HCT116 (cell line): ENCODE measurements at regions not wholly inside any gene's neighbourhood (a gene's known extent, or its start where the extent isn't known, plus 50 kb on each side); places are given as distances from the start of the nearest gene placed in this dataset.

ENCODE experiments used
- ATAC-seq: fragments of 200-7000 bp; cut with Tn5 transposase; 2 replicates; pipeline ENCODE4 v1.9.1; 2020; ENCODE audit warnings: mild to moderate bottlenecking, moderate library complexity
- BruUV-seq: library from RNA; stranded (reverse); fragments of 400-500 nt; replicated peaks from 2 replicates; lab custom pipeline; 2021; lab: Mats Ljungman, UMichigan
- CTCF ChIA-PET: fragments of 300-600 bp; sonication (Branson Sonifier 250); formaldehyde crosslinking; loops from one replicate; lab custom pipeline; 2021; ENCODE audit warnings: antibody characterized with exemption; lab: Charles Lee
- POLR2A ChIA-PET: fragments of 300-600, 350-600 bp; sonication (Branson Sonifier 250); formaldehyde crosslinking; loops from one replicate; lab custom pipeline; 2021; ENCODE audit warnings: antibody characterized with exemption; lab: Charles Lee
- RAD21 ChIA-PET, 2 experiments: fragments of 300-600 bp; sonication (Branson Sonifier 250); formaldehyde crosslinking; loops; one replicate each; lab custom pipeline; 2023; ENCODE audit warnings: low total read pairs in 2 of 2; ENCODE audit not compliant: uncharacterized antibody in 2 of 2, unreplicated experiment in 2 of 2, low non-redundant PET in 1 of 2; lab: Charles Lee
- DNase-seq: peaks from one replicate; pipeline ENCODE4 v3.0.0-alpha.2; 2010; ENCODE audit warnings: low read depth, low spot score
- H2AFZ ChIP-seq: fragments of 200-600 bp; shearing (Covaris generic), sonication (generic); 2 replicates; pipeline ENCODE4 v1.6.1; 2017; ENCODE audit warnings: low read depth, mixed run types, mixed read lengths, antibody characterized with exemption, low read length; ENCODE audit not compliant: poor library complexity, severe bottlenecking
- H3K27ac ChIP-seq: 2 replicates; pipeline ENCODE4 v1.5.1; 2012; ENCODE audit warnings: low read depth, low read length
- H3K27me3 ChIP-seq: fragments of 200-600 bp; sonication (generic); 2 replicates; pipeline ENCODE4 v1.6.1; 2016; ENCODE audit warnings: mixed run types, low read length, mixed read lengths; ENCODE audit not compliant: insufficient read depth
- H3K36me3 ChIP-seq, 2 experiments: fragments of 200-500 bp in 1 of 2; fragments of 200-600 bp in 1 of 2; sonication (Bioruptor generic) in 1 of 2; sonication (generic) in 1 of 2; 2 replicates each; pipeline versions ENCODE4 v1.5.1 to v1.6.1; 2014 to 2016; ENCODE audit warnings: low read length in 2 of 2, inconsistent platforms in 1 of 2, mixed read lengths in 1 of 2, mixed run types in 1 of 2; ENCODE audit not compliant: insufficient read depth in 2 of 2, control insufficient read depth in 1 of 2
- H3K4me1 ChIP-seq, 2 experiments: fragments of 200-600 bp in 1 of 2; sonication (generic) in 1 of 2; 2 replicates each; pipeline versions ENCODE4 v1.5.1 to v1.6.1; 2012 to 2017; ENCODE audit warnings: low read length in 2 of 2, inconsistent platforms in 1 of 2, mild to moderate bottlenecking in 1 of 2, mixed read lengths in 1 of 2, mixed run types in 1 of 2, moderate library complexity in 1 of 2; ENCODE audit not compliant: insufficient read depth in 2 of 2, control insufficient read depth in 1 of 2
- H3K4me2 ChIP-seq: fragments of 200-600 bp; sonication (generic); 2 replicates; pipeline ENCODE4 v1.6.1; 2017; ENCODE audit warnings: mixed run types, low read length, mixed read lengths
- H3K4me3 ChIP-seq, 2 experiments: fragments of 200-600 bp in 1 of 2; sonication (generic) in 1 of 2; replicated peaks in 1 of 2; 2 replicates each; pipeline ENCODE4 v1.5.1; 2011 to 2016; ENCODE audit warnings: low read length in 2 of 2, control low read depth in 1 of 2, low read depth in 1 of 2, mild to moderate bottlenecking in 1 of 2, mixed read lengths in 1 of 2, mixed run types in 1 of 2
- H3K79me2 ChIP-seq: fragments of 200-600 bp; sonication (generic); 2 replicates; pipeline ENCODE4 v1.6.1; 2017; ENCODE audit warnings: mild to moderate bottlenecking, mixed run types, low read length, moderate library complexity, mixed read lengths; ENCODE audit not compliant: insufficient read depth
- H3K9ac ChIP-seq: fragments of 200-600 bp; sonication (generic); 2 replicates; pipeline ENCODE4 v1.6.1; 2016; ENCODE audit warnings: low read length, mixed read lengths
- H3K9me2 ChIP-seq: fragments of 200-600 bp; sonication (generic), shearing (Covaris generic); 2 replicates; pipeline ENCODE4 v1.6.1; 2017; ENCODE audit warnings: mixed run types, mild to moderate bottlenecking, moderate library complexity; ENCODE audit not compliant: insufficient read depth
- H3K9me3 ChIP-seq, 2 experiments: fragments of 200-500 bp in 1 of 2; fragments of 200-600 bp in 1 of 2; sonication (Bioruptor generic) in 1 of 2; sonication (generic) in 1 of 2; 2 replicates each; pipeline ENCODE4 v1.6.1; 2014 to 2017; ENCODE audit warnings: low read length in 2 of 2, mixed read lengths in 2 of 2, inconsistent platforms in 1 of 2, low read depth in 1 of 2, mild to moderate bottlenecking in 1 of 2, mixed run types in 1 of 2, moderate library complexity in 1 of 2; ENCODE audit not compliant: control insufficient read depth in 1 of 2, insufficient read depth in 1 of 2
- H4K20me1 ChIP-seq: fragments of 200-600 bp; sonication (generic), shearing (Covaris generic); 2 replicates; pipeline ENCODE4 v1.6.1; 2017; ENCODE audit warnings: mixed run types, mild to moderate bottlenecking, moderate library complexity; ENCODE audit not compliant: insufficient read depth
- CEBPB ChIP-seq: IDR thresholded peaks from 2 replicates; pipeline ENCODE4 v1.6.1; 2012; ENCODE audit warnings: low read depth
- EGR1 ChIP-seq: IDR thresholded peaks from 2 replicates; pipeline ENCODE4 v1.6.1; 2012; ENCODE audit warnings: low read depth
- POLR2AphosphoS5 ChIP-seq: IDR thresholded peaks from 2 replicates; pipeline ENCODE4 v1.6.1; 2011; ENCODE audit warnings: mild to moderate bottlenecking, low read depth, low read length, moderate library complexity
- intact Hi-C: fragments of 100-400 bp; cut with micrococcal nuclease; formaldehyde crosslinking; loops from 2 replicates; pipeline ENCODE4 v1.10.0; 2022
- TF ChIP-seq, protein P1 (sequence below): IDR thresholded peaks from 2 replicates; pipeline ENCODE4 v1.6.1; 2012
- TF ChIP-seq, protein P2 (sequence below), 3 experiments: fragments of 200-600 bp in 1 of 3; sonication (generic) in 1 of 3; IDR thresholded peaks in 2 of 3; conservative IDR thresholded peaks in 1 of 3; 2 replicates each; pipeline ENCODE4 v1.5.1; 2012 to 2017; ENCODE audit warnings: low read depth in 2 of 3, low read length in 2 of 3, antibody characterized with exemption in 1 of 3, borderline replicate concordance in 1 of 3, control low read depth in 1 of 3, mild to moderate bottlenecking in 1 of 3, mixed read lengths in 1 of 3, mixed run types in 1 of 3, moderate library complexity in 1 of 3; ENCODE audit not compliant: insufficient read depth in 1 of 3
- TF ChIP-seq, protein P3 (sequence below): IDR thresholded peaks from 2 replicates; pipeline ENCODE4 v1.6.1; 2012

DNA sequence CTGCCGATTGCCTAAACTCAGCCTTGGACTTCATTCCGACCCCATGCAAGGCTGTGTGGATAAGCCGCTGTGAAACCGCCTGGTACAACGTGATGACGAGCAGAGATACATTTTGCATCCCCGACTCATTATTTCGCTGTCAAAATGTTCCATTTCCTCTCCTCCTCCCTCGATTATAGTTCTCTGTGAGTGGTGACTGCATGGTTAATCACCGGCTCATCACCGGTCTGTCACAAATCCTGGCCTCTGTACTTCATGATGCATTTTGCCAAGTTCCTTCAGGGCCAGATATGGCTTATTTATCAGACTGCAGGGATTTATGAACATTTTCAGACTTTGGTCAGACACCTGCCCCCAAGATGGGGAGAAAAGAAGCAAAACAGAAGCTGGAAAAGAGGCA lies 461.6 kb upstream of the DPP6 start:
- no peaks in the 10 kb centered on the region for H3K4me1 ChIP-seq
- intact Hi-C loops, result no loop called here
- no peak for ATAC-seq
- H3K4me2 ChIP-seq, result no peak overlapping the region
- H4K20me1 ChIP-seq, result no peaks in the 10 kb centered on the region
- no peaks in the 10 kb centered on the region for H3K27me3 ChIP-seq
- no peaks in the 10 kb centered on the region for H3K79me2 ChIP-seq
- no peak overlapping the region for H2AFZ ChIP-seq
- no peak overlapping the region for H3K4me3 ChIP-seq
- no TSS peak for BruUV-seq
- no peaks in the 10 kb centered on the region for H3K9me2 ChIP-seq
- DNase-seq, result no peak
- H3K36me3 ChIP-seq, result no peaks in the 10 kb centered on the region
- H3K27ac ChIP-seq, result no peak overlapping the region
- ChIA-PET POLR2A (no interaction called here), RAD21 (no interaction called here), CTCF (no interaction called here)
- peaks cover 9 to 13% of the 10 kb centered on the region in 2 experiments; a peak in 2 of 4 replicates for H3K9me3 ChIP-seq
- TF ChIP-seq EGR1 (no peak), CEBPB (no peak), POLR2AphosphoS5 (no peak)
- TF ChIP-seq, protein P1, sequence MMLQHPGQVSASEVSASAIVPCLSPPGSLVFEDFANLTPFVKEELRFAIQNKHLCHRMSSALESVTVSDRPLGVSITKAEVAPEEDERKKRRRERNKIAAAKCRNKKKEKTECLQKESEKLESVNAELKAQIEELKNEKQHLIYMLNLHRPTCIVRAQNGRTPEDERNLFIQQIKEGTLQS, result no peak
- H3K9ac ChIP-seq, result no peak overlapping the region

DNA sequence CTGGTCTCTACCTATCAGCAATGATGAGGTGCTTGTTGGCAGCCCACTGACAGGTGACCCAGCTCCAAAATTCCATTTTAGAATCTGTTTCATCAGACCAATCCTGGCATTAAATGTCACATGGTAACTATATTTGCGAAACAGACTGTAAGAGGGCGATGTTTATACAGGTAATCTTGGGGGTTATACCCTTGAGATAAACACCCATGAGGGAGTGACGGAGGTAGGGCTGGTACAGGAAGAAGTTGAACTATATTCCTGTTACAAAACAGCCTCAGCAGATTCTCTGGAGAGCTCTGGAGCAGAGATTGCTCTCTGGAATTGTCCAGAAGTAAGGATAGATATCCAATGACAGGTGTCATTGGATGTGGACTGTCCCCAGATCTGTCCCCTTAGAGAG lies 444.8 kb upstream of the DPP6 start:
- TF ChIP-seq, protein P2, sequence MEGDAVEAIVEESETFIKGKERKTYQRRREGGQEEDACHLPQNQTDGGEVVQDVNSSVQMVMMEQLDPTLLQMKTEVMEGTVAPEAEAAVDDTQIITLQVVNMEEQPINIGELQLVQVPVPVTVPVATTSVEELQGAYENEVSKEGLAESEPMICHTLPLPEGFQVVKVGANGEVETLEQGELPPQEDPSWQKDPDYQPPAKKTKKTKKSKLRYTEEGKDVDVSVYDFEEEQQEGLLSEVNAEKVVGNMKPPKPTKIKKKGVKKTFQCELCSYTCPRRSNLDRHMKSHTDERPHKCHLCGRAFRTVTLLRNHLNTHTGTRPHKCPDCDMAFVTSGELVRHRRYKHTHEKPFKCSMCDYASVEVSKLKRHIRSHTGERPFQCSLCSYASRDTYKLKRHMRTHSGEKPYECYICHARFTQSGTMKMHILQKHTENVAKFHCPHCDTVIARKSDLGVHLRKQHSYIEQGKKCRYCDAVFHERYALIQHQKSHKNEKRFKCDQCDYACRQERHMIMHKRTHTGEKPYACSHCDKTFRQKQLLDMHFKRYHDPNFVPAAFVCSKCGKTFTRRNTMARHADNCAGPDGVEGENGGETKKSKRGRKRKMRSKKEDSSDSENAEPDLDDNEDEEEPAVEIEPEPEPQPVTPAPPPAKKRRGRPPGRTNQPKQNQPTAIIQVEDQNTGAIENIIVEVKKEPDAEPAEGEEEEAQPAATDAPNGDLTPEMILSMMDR (IDR thresholded peaks at IDR 0.05 in 2 of 3, conservative IDR thresholded peaks at IDR 0.05 in 1 of 3; ENCODE audit: borderline replicate concordance in 1 of 3, insufficient read depth in 1 of 3, low read depth in 2 of 3, low read length in 2 of 3), result no peak
- TF ChIP-seq, protein P3, sequence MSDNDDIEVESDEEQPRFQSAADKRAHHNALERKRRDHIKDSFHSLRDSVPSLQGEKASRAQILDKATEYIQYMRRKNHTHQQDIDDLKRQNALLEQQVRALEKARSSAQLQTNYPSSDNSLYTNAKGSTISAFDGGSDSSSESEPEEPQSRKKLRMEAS, result no peak
- TF ChIP-seq, all 23 proteins: peak for 0
- CTCF ChIA-PET, result no interaction called here
- RAD21 ChIA-PET, result no interaction called here
- Histone ChIP-seq H3K9me2 (no peaks in the 10 kb centered on the region), H3K79me2 (no peaks in the 10 kb centered on the region), H3K27ac (no peak overlapping the region), H3K4me2 (no peak overlapping the region), H3K4me3 (no peak overlapping the region), H3K36me3 (no peaks in the 10 kb centered on the region), H2AFZ (no peak overlapping the region), H4K20me1 (no peaks in the 10 kb centered on the region), H3K9ac (no peak overlapping the region), H3K27me3 (no peaks in the 10 kb centered on the region), H3K9me3 (peaks cover 13 to 23% of the 10 kb centered on the region in 2 experiments; a peak in 2 of 4 replicates), H3K4me1 (no peaks in the 10 kb centered on the region)
- BruUV-seq, result no TSS peak
- ATAC-seq (no peak), DNase-seq (no peak)
- intact Hi-C loops, result no loop called here
- POLR2A ChIA-PET, result no interaction called here
